Lung (tissue), 11 donors: ENCODE measurements at regions not wholly inside any gene's neighbourhood (a gene's known extent, or its start where the extent isn't known, plus 50 kb on each side); places are given as distances from the start of the nearest gene placed in this dataset.

Experiments used
- ATAC-seq: fragments of 200-7000 bp; cut with Tn5 transposase; one replicate; pipeline ENCODE4 v1.9.1; 2020; ENCODE audit warnings: moderate number of reproducible peaks; ENCODE audit not compliant: insufficient read depth, low FRiP score
- DNase-seq, 3 donors: peaks; one replicate each; pipeline ENCODE4 v3.0.0-alpha.2; 2013 to 2017
- H3K27ac ChIP-seq, 2 donors: one replicate each; pipeline ENCODE4 v1.5.1; 2013; ENCODE audit warnings: mild to moderate bottlenecking in 2 of 2, moderate library complexity in 2 of 2, control low read depth in 1 of 2, inconsistent platforms in 1 of 2, low read depth in 1 of 2, low read length in 1 of 2
- H3K27me3 ChIP-seq, 3 donors: one replicate each; pipeline ENCODE4 v1.5.1; 2013; ENCODE audit warnings: low read length in 2 of 3; ENCODE audit not compliant: control insufficient read depth in 3 of 3, insufficient read depth in 3 of 3
- H3K36me3 ChIP-seq, 4 donors: one replicate each; pipeline ENCODE4 v1.5.1; 2013; ENCODE audit warnings: low read length in 4 of 4, mild to moderate bottlenecking in 1 of 4, moderate library complexity in 1 of 4; ENCODE audit not compliant: control insufficient read depth in 4 of 4, insufficient read depth in 4 of 4
- H3K4me1 ChIP-seq, 5 donors: one replicate each; pipeline ENCODE4 v1.5.1; 2013; ENCODE audit warnings: low read length in 5 of 5, mild to moderate bottlenecking in 2 of 5, moderate library complexity in 1 of 5; ENCODE audit not compliant: control insufficient read depth in 5 of 5, insufficient read depth in 5 of 5
- H3K4me3 ChIP-seq: one replicate; pipeline ENCODE4 v1.5.1; 2013; ENCODE audit warnings: mild to moderate bottlenecking, control low read depth, moderate library complexity
- H3K9ac ChIP-seq, 2 donors: one replicate each; pipeline ENCODE4 v1.5.1; 2013; ENCODE audit warnings: low read length in 2 of 2, control low read depth in 1 of 2; ENCODE audit not compliant: insufficient read depth in 1 of 2
- H3K9me3 ChIP-seq, 4 donors: one replicate each; pipeline ENCODE4 v1.5.1; 2013; ENCODE audit warnings: low read length in 3 of 4, mild to moderate bottlenecking in 1 of 4, moderate library complexity in 1 of 4; ENCODE audit not compliant: control insufficient read depth in 4 of 4, insufficient read depth in 3 of 4
- WGBS, 2 donors: extraction: QIAGEN DNeasy Blood & Tissue Kit; methylation state at CpG; one replicate each; pipeline ENCODE4 v1.1.7; 2013; 5-methylcytosine and 5-hydroxymethylcytosine counted together
- TF ChIP-seq, protein P1 (sequence below): IDR thresholded peaks from 2 replicates; pipeline ENCODE4 v1.5.1; 2012; ENCODE audit warnings: mild to moderate bottlenecking; ENCODE audit errors: control extremely low read depth, extremely low read depth
- donor health status: control.
- donor health status: control.
- donor health status: Bipolar disorder and iron deficiency.
- donor health status: healthy.
- donor health status: DM: yes; HTN: yes; CAD: no.

GRCh38 chr12:75766263-75767160, 255.1 kb upstream of the KRR1 start:
- no peaks in the 10 kb centered on the region for H3K36me3 ChIP-seq
- H3K4me1 ChIP-seq, result no peaks in the 10 kb centered on the region
- H3K27me3 ChIP-seq, result no peaks in the 10 kb centered on the region
- DNase-seq (no peak), ATAC-seq (no peak)
- no peaks in the 10 kb centered on the region for H3K9me3 ChIP-seq
- no peak overlapping the region for H3K9ac ChIP-seq
- no peak overlapping the region for H3K4me3 ChIP-seq
- no peak overlapping the region for H3K27ac ChIP-seq
- TF ChIP-seq, protein P1, sequence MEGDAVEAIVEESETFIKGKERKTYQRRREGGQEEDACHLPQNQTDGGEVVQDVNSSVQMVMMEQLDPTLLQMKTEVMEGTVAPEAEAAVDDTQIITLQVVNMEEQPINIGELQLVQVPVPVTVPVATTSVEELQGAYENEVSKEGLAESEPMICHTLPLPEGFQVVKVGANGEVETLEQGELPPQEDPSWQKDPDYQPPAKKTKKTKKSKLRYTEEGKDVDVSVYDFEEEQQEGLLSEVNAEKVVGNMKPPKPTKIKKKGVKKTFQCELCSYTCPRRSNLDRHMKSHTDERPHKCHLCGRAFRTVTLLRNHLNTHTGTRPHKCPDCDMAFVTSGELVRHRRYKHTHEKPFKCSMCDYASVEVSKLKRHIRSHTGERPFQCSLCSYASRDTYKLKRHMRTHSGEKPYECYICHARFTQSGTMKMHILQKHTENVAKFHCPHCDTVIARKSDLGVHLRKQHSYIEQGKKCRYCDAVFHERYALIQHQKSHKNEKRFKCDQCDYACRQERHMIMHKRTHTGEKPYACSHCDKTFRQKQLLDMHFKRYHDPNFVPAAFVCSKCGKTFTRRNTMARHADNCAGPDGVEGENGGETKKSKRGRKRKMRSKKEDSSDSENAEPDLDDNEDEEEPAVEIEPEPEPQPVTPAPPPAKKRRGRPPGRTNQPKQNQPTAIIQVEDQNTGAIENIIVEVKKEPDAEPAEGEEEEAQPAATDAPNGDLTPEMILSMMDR, result no peak
- WGBS, 2 donors, result 90 to 94% methylated on average over 3 of the region's 3 CpGs

DNA sequence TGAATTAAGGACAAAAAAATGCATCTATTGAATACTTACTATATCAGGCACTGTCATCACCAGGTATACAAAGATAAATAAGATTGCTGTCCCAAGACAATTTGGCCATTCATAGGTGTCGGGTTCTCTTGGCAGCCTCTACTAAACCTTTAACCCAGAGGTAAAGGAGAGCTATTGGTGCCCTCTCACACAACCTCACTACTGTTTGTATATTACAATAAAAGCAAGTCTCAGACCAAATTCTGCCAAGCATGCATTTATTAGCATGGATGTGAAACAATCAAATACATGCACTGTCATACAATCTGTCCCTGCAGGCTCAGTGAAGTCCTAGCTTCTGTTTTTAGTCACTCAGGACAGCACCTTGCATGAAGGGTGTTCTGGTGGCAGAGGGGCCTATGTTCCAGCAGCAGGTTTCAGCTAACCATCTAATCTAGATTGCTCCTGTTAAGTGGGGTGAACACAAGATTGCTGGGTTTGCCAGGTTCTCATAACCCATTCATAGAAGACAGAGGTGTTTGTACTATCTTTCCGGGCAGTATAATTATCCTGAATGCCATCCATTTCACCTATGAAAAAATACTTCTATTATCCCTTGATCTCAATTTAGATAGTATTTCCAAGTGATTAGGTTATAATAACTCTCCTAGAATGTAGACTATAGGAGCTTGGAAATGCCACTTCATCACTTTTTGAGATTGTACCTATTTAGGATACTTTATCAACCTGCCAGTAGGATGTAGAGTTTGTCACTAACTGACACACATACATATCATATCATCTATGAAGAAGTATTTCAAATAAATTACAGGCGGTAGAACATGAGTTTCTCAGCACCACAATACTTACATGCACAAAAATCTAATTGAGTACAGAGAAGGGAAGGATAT, 254.0 kb upstream of the KRR1 start:
- Histone ChIP-seq H3K9ac (no peak overlapping the region), H3K9me3 (no peaks in the 10 kb centered on the region), H3K27me3 (no peaks in the 10 kb centered on the region), H3K27ac (no peak overlapping the region), H3K4me3 (no peak overlapping the region), H3K4me1 (no peaks in the 10 kb centered on the region), H3K36me3 (no peaks in the 10 kb centered on the region)
- no peak for DNase-seq
- 92 to 94% methylated on average over 3 of the region's 3 CpGs for WGBS, 2 donors
- no peak for ATAC-seq
- TF ChIP-seq, protein P1, result no peak

DNA sequence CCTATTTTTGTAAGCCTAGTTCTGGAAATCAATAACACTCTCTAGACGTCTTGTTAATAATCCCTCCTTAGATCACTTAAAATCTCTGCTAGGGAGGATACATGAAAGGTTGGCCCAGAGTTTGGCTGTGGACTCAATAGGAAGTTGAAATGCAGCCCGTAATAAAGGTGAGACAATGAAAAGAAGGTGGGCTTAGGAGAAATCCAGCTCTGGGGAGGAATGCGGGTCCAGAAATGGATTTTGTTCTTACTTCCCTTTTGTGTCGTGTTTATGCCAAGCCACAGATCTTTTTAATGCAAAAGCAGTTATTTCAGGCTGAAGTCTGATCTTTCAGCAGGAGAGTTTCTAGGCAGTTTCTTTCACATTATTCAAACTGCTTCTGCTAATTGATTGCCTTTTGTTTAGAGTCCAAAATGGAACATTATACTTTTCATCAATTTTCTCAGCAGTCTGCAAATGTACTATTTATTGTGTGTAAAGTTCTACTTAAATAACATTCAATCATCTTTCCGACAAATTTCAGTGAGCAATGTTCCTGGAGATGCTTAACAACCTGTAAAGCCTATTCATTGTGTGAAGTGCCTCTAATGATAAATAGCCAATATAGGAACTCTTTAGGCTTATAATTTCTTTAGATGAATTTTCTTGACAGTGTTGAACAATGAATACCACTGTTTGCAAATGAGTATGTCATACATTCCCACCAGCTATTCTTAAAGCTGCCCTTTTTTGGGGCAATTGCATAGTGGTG, 252.9 kb upstream of the KRR1 start:
- no peak for ATAC-seq
- Histone ChIP-seq H3K4me1 (no peaks in the 10 kb centered on the region), H3K27me3 (no peaks in the 10 kb centered on the region), H3K9ac (no peak overlapping the region), H3K4me3 (no peak overlapping the region), H3K36me3 (no peaks in the 10 kb centered on the region), H3K27ac (no peak overlapping the region), H3K9me3 (no peaks in the 10 kb centered on the region)
- DNase-seq, result no peak
- WGBS, 2 donors, result 74 to 86% methylated on average over 5 of the region's 5 CpGs
- TF ChIP-seq, protein P1, result no peak
